Osteoblast (primary cell): ENCODE measurements at regions not wholly inside any gene's neighbourhood (a gene's known extent, or its start where the extent isn't known, plus 50 kb on each side); places are given as distances from the start of the nearest gene placed in this dataset.

Experiments
- DNase-seq: peaks from one replicate; pipeline ENCODE4 v3.0.0; 2011; ENCODE audit warnings: low spot score, mixed read lengths; ENCODE audit not compliant: insufficient read length; ENCODE audit errors: missing footprints
- H2AFZ ChIP-seq: 2 replicates; pipeline ENCODE4 v1.6.0; 2011; ENCODE audit warnings: mild to moderate bottlenecking, low read length
- H3K27ac ChIP-seq: 2 replicates; pipeline ENCODE4 v1.5.1; 2011; ENCODE audit warnings: mild to moderate bottlenecking, low read depth, low read length, moderate library complexity
- H3K27me3 ChIP-seq: 2 replicates; pipeline ENCODE4 v1.6.0; 2012; ENCODE audit warnings: mild to moderate bottlenecking, control low read depth, inconsistent platforms, low read length, moderate library complexity; ENCODE audit not compliant: insufficient read depth
- H3K36me3 ChIP-seq: 2 replicates; pipeline ENCODE4 v1.5.1; 2011; ENCODE audit warnings: mild to moderate bottlenecking, low read length, control low read depth, moderate library complexity; ENCODE audit not compliant: insufficient read depth
- H3K4me1 ChIP-seq: 2 replicates; pipeline ENCODE4 v1.5.1; 2011; ENCODE audit warnings: mild to moderate bottlenecking, low read length, control low read depth, moderate library complexity; ENCODE audit not compliant: insufficient read depth
- H3K4me2 ChIP-seq: 2 replicates; pipeline ENCODE4 v1.6.0; 2011; ENCODE audit warnings: mild to moderate bottlenecking, low read length; ENCODE audit not compliant: insufficient read depth
- H3K4me3 ChIP-seq: fragments of 200-600 bp; sonication (generic); 3 replicates; pipeline ENCODE4 v1.5.1; 2012; ENCODE audit warnings: mild to moderate bottlenecking, low read length, inconsistent platforms; ENCODE audit not compliant: insufficient read depth
- H3K79me2 ChIP-seq: 2 replicates; pipeline ENCODE4 v1.6.0; 2012; ENCODE audit warnings: mild to moderate bottlenecking, low read length, control low read depth, inconsistent platforms; ENCODE audit not compliant: insufficient read depth
- H3K9me3 ChIP-seq: 2 replicates; pipeline ENCODE4 v1.5.1; 2011; ENCODE audit warnings: low read depth, low read length, control low read depth
- H4K20me1 ChIP-seq: 2 replicates; pipeline ENCODE4 v1.6.0; 2012; ENCODE audit warnings: mild to moderate bottlenecking, low read length, control low read depth; ENCODE audit not compliant: insufficient read depth
- TF ChIP-seq, protein P1 (sequence below): IDR thresholded peaks from 2 replicates; pipeline ENCODE4 v1.5.1; 2011; ENCODE audit warnings: mild to moderate bottlenecking, low read depth, low read length, moderate library complexity; ENCODE audit errors: extremely low read depth

DNA sequence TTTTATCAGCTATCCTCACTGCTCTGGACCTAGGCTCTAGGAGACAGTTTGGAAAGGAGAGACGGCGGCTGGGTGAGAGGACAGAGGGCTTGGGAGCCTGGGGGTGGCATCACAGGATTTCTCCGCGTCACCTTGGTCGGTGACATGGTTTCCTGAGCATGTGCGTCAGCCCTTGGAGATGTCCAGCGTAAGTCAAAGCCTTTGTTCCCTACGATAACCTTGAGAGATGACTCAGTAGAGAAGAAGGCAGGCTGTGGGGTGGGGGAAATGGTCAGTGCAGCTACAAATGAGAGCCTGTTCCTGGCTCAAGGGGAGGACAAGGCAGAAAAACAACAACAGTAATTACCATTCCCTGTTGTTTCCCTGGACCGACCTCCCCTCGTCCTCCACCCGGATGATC is 90.2 kb upstream of the TBX3 start:
- TF ChIP-seq, protein P1, sequence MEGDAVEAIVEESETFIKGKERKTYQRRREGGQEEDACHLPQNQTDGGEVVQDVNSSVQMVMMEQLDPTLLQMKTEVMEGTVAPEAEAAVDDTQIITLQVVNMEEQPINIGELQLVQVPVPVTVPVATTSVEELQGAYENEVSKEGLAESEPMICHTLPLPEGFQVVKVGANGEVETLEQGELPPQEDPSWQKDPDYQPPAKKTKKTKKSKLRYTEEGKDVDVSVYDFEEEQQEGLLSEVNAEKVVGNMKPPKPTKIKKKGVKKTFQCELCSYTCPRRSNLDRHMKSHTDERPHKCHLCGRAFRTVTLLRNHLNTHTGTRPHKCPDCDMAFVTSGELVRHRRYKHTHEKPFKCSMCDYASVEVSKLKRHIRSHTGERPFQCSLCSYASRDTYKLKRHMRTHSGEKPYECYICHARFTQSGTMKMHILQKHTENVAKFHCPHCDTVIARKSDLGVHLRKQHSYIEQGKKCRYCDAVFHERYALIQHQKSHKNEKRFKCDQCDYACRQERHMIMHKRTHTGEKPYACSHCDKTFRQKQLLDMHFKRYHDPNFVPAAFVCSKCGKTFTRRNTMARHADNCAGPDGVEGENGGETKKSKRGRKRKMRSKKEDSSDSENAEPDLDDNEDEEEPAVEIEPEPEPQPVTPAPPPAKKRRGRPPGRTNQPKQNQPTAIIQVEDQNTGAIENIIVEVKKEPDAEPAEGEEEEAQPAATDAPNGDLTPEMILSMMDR: no peak
- Histone ChIP-seq H3K36me3 (no peaks in the 10 kb centered on the region), H3K4me1 (no peaks in the 10 kb centered on the region), H4K20me1 (no peaks in the 10 kb centered on the region), H3K9me3 (no peaks in the 10 kb centered on the region), H3K79me2 (no peaks in the 10 kb centered on the region), H3K4me2 (no peak overlapping the region), H2AFZ (no peak overlapping the region), H3K27me3 (no peaks in the 10 kb centered on the region), H3K27ac (no peak overlapping the region), H3K4me3 (no peak overlapping the region)
- no peak for DNase-seq

- Histone ChIP-seq H2AFZ (no peak overlapping the region), H3K9me3 (no peaks in the 10 kb centered on the region), H3K36me3 (no peaks in the 10 kb centered on the region), H3K27me3 (no peaks in the 10 kb centered on the region), H3K4me3 (no peak overlapping the region), H3K4me1 (no peaks in the 10 kb centered on the region), H3K27ac (no peak overlapping the region), H3K4me2 (no peak overlapping the region), H3K79me2 (no peaks in the 10 kb centered on the region), H4K20me1 (no peaks in the 10 kb centered on the region)
- TF ChIP-seq, protein P1: no peak
- no peak for DNase-seq
These were observed 86.3 kb upstream of the TBX3 start for GRCh38 chr12:114770323-114770722.

- Histone ChIP-seq H3K4me1 (no peaks in the 10 kb centered on the region), H3K79me2 (no peaks in the 10 kb centered on the region), H2AFZ (no peak overlapping the region), H3K36me3 (no peaks in the 10 kb centered on the region), H3K9me3 (no peaks in the 10 kb centered on the region), H3K4me2 (no peak overlapping the region), H4K20me1 (no peaks in the 10 kb centered on the region), H3K27ac (no peak overlapping the region), H3K27me3 (no peaks in the 10 kb centered on the region), H3K4me3 (no peak overlapping the region)
- TF ChIP-seq, protein P1: no peak
- no peak for DNase-seq
These were observed 85.7 kb upstream of the TBX3 start for GRCh38 chr12:114769634-114770033.

DNA sequence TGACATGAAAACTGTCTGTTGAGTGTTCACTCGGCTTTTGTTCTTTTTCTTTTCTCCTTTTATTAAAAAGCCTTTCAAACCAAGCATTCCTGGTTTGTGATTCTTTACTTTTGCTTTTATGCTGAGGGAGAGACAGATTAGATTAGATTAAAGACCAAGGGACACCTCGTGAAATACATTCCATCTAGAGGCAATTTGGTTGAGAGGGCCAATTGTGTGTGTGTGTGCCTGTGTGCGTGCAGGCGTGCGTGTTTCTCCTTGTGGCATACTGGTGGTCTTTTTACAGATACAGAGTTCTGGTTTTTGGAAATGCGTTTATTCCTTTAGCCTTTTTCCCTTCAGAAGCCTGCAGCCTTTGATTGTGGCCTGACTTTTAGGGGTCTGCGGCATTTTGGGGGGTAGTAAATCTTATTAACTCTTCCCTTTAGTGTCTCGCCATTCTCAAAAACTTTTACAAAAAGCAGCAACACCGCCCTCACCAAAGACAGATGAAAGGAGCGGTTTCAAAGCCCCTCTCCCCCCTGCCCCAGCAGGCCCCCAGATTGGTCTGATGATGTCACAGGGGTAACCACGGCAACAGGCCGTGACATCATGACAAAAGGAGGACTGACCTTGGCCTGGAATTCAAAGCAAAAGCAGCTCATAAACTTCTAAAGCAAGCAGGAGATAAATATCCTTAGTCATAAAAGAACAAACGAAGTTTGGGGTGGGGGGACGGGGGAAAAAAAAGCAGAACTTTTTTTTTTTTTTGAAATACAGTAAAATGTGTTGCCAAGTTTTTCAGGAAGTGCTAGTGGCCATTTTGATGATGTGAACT is 84.1 kb upstream of the TBX3 start:
- no peak for DNase-seq
- H3K4me2 ChIP-seq: no peak overlapping the region
- TF ChIP-seq, protein P1: no peak

More for the DNA sequence above, 84.1 kb upstream of the TBX3 start:
- Histone ChIP-seq H2AFZ (no peak overlapping the region), H4K20me1 (no peaks in the 10 kb centered on the region), H3K4me3 (no peak overlapping the region), H3K27me3 (no peaks in the 10 kb centered on the region), H3K79me2 (no peaks in the 10 kb centered on the region), H3K27ac (no peak overlapping the region), H3K9me3 (no peaks in the 10 kb centered on the region), H3K36me3 (no peaks in the 10 kb centered on the region), H3K4me1 (no peaks in the 10 kb centered on the region)
